DOHH2 (cell line): ENCODE measurements at regions not wholly inside any gene's neighbourhood (a gene's known extent, or its start where the extent isn't known, plus 50 kb on each side); places are given as distances from the start of the nearest gene placed in this dataset.

Source experiments
- H3F3A ChIP-seq: fragments of 200-600 bp; sonication (generic), shearing (Covaris generic); 2 replicates; pipeline ENCODE4 v1.6.0; 2016; ENCODE audit warnings: antibody characterized with exemption, mild to moderate bottlenecking; ENCODE audit not compliant: control insufficient read depth, insufficient read depth
- H3K27ac ChIP-seq: fragments of 200-600 bp; sonication (generic); 2 replicates; pipeline ENCODE4 v1.5.1; 2014; ENCODE audit warnings: low read depth, mild to moderate bottlenecking, low read length, moderate library complexity
- H3K27me3 ChIP-seq: fragments of 200-600 bp; sonication (generic); 2 replicates; pipeline ENCODE4 v1.6.1; 2014; ENCODE audit warnings: mild to moderate bottlenecking, low read length, mixed read lengths; ENCODE audit not compliant: control insufficient read depth
- H3K36me3 ChIP-seq: fragments of 200-600 bp; sonication (generic); 2 replicates; pipeline ENCODE4 v1.6.1; 2014; ENCODE audit warnings: mild to moderate bottlenecking, low read length, moderate library complexity, mixed read lengths; ENCODE audit not compliant: control insufficient read depth
- H3K4me1 ChIP-seq: fragments of 200-600 bp; sonication (generic); 2 replicates; pipeline ENCODE4 v1.6.1; 2014; ENCODE audit warnings: mild to moderate bottlenecking, low read length, mixed read lengths; ENCODE audit not compliant: control insufficient read depth
- H3K4me2 ChIP-seq: fragments of 200-600 bp; sonication (generic); 2 replicates; pipeline ENCODE4 v1.6.0; 2014; ENCODE audit warnings: mild to moderate bottlenecking, low read length, moderate library complexity
- H3K4me3 ChIP-seq: fragments of 200-600 bp; sonication (generic); 2 replicates; pipeline ENCODE4 v1.5.1; 2014; ENCODE audit warnings: mild to moderate bottlenecking, low read length, mixed read lengths
- H3K79me2 ChIP-seq: fragments of 200-600 bp; sonication (generic); 2 replicates; pipeline ENCODE4 v1.6.1; 2014; ENCODE audit warnings: mild to moderate bottlenecking, low read length, mixed read lengths; ENCODE audit not compliant: control insufficient read depth
- H3K9me2 ChIP-seq: fragments of 200-600 bp; sonication (generic); replicated peaks from 2 replicates; pipeline ENCODE4 v1.6.1; 2014; ENCODE audit warnings: mild to moderate bottlenecking, low read length, mixed read lengths; ENCODE audit not compliant: control insufficient read depth
- H3K9me3 ChIP-seq: fragments of 200-600 bp; sonication (generic); 2 replicates; pipeline ENCODE4 v1.6.1; 2014; ENCODE audit warnings: antibody characterized with exemption, low read length, mixed read lengths; ENCODE audit not compliant: control insufficient read depth, insufficient read depth
- H4K20me1 ChIP-seq: fragments of 200-600 bp; sonication (generic); 2 replicates; pipeline ENCODE4 v1.6.0; 2014; ENCODE audit warnings: low read depth, mild to moderate bottlenecking, antibody characterized with exemption, low read length, moderate library complexity; ENCODE audit not compliant: control insufficient read depth, insufficient read depth
- CTCF ChIP-seq: fragments of 200-600 bp; sonication (generic); IDR thresholded peaks from one replicate; pipeline ENCODE4 v1.5.1; 2014; ENCODE audit warnings: antibody characterized with exemption, mild to moderate bottlenecking, low read depth, low read length; ENCODE audit not compliant: poor library complexity, severe bottlenecking
- EZH2phosphoT487 ChIP-seq: fragments of 200-600 bp; sonication (generic); IDR thresholded peaks from 2 replicates; pipeline ENCODE4 v1.6.1; 2017; ENCODE audit warnings: borderline replicate concordance, mild to moderate bottlenecking, antibody characterized with exemption, low read length, moderate library complexity, mixed read lengths

GRCh38 chrY:7888506-7888905, 977.0 kb upstream of the AMELY start:
- Histone ChIP-seq H3K4me2 (no peak overlapping the region), H3K27me3 (no peaks in the 10 kb centered on the region), H3K36me3 (no peaks in the 10 kb centered on the region), H4K20me1 (no peaks in the 10 kb centered on the region), H3K9me2 (no peaks in the 10 kb centered on the region), H3K27ac (no peak overlapping the region), H3F3A (no peaks in the 10 kb centered on the region), H3K79me2 (no peaks in the 10 kb centered on the region), H3K4me1 (no peaks in the 10 kb centered on the region), H3K4me3 (no peak overlapping the region), H3K9me3 (no peaks in the 10 kb centered on the region)
- TF ChIP-seq EZH2phosphoT487 (no peak), CTCF (no peak)

- Histone ChIP-seq H3K4me3 (no peak overlapping the region), H3K4me2 (no peak overlapping the region), H3K79me2 (no peaks in the 10 kb centered on the region), H3K27ac (no peak overlapping the region), H3F3A (no peaks in the 10 kb centered on the region), H3K9me2 (no peaks in the 10 kb centered on the region), H3K9me3 (no peaks in the 10 kb centered on the region), H3K27me3 (no peaks in the 10 kb centered on the region), H4K20me1 (no peaks in the 10 kb centered on the region), H3K4me1 (no peaks in the 10 kb centered on the region), H3K36me3 (no peaks in the 10 kb centered on the region)
- TF ChIP-seq EZH2phosphoT487 (no peak), CTCF (no peak)
Measured at GRCh38 chrY:7881696-7882095, 970.1 kb upstream of the AMELY start.

GRCh38 chrY:7879245-7879644, 967.7 kb upstream of the AMELY start:
- Histone ChIP-seq H4K20me1 (no peaks in the 10 kb centered on the region), H3K4me3 (no peak overlapping the region), H3F3A (no peaks in the 10 kb centered on the region), H3K27me3 (no peaks in the 10 kb centered on the region), H3K79me2 (no peaks in the 10 kb centered on the region), H3K9me2 (no peaks in the 10 kb centered on the region), H3K4me1 (no peaks in the 10 kb centered on the region), H3K9me3 (no peaks in the 10 kb centered on the region), H3K4me2 (no peak overlapping the region), H3K36me3 (no peaks in the 10 kb centered on the region), H3K27ac (no peak overlapping the region)
- TF ChIP-seq CTCF (no peak), EZH2phosphoT487 (no peak)

- Histone ChIP-seq H3K27me3 (no peaks in the 10 kb centered on the region), H3K9me3 (no peaks in the 10 kb centered on the region), H3K4me1 (no peaks in the 10 kb centered on the region), H3F3A (no peaks in the 10 kb centered on the region), H3K4me2 (no peak overlapping the region), H3K36me3 (no peaks in the 10 kb centered on the region), H3K9me2 (no peaks in the 10 kb centered on the region), H4K20me1 (no peaks in the 10 kb centered on the region), H3K79me2 (no peaks in the 10 kb centered on the region), H3K27ac (no peak overlapping the region), H3K4me3 (no peak overlapping the region)
- TF ChIP-seq EZH2phosphoT487, result no peak
- TF ChIP-seq CTCF, result no peak
Measured at GRCh38 chrY:7878719-7879118, 967.2 kb upstream of the AMELY start.
